ENCODE measurements at regions not wholly inside any gene's neighbourhood (a gene's known extent, or its start where the extent isn't known, plus 50 kb on each side); places are given as distances from the start of the nearest gene placed in this dataset.

DNA sequence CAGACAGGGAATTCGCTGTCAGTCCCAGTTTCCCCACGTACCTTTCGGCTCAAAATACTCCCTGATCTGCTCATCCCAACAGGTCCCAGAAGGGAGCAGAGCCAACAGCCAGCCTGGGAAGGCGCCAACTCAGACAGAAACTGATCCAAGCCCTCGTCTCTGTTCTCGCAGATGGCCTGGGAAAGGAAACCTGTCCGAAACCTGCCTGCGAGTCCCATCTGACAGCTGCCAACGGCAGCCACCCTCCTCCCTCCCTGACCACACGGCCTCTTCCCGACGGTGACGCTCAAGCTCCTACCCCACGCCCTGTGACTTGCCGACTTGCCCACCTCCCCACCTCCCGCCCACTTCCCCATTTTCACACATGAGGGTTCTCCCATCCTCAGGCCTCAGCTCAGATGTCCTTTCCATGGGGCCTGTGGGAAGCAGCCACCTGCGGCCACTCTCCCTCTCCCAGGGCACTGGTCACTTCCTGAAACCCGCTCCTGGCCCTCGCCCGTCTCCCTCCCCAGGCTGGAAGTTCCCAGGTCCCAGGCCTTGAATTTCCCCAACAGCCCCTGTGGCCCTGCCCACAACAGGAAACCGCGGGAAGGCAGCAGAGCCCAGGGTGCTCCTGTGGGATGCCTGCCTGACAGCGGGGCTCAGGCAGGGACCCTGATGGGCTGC, 60.9 kb upstream of the FBRSL1 start:
- CTCF ChIA-PET, result no interaction called here
- no peak overlapping the region for H3K4me3 Mint-ChIP-seq (ENCODE audit: low read depth, unreplicated experiment)
- H3K36me3 Mint-ChIP-seq (ENCODE audit: insufficient read depth, unreplicated experiment), result peaks cover 17% of the 10 kb centered on the region
- BruUV-seq (replicated peaks), result no TSS peak
- DNase-seq, result no peak
- intact Hi-C loops (cut with micrococcal nuclease; ENCODE audit: unreplicated experiment), result no loop called here
- peaks cover 35% of the 10 kb centered on the region for H3K4me1 Mint-ChIP-seq (ENCODE audit: low read depth, unreplicated experiment)
- H3K9me3 Mint-ChIP-seq (ENCODE audit: low read depth, unreplicated experiment), result peaks cover 3% of the 10 kb centered on the region
- H3K27ac Mint-ChIP-seq (ENCODE audit: unreplicated experiment), result no peak overlapping the region
- TF ChIP-seq, protein P1, sequence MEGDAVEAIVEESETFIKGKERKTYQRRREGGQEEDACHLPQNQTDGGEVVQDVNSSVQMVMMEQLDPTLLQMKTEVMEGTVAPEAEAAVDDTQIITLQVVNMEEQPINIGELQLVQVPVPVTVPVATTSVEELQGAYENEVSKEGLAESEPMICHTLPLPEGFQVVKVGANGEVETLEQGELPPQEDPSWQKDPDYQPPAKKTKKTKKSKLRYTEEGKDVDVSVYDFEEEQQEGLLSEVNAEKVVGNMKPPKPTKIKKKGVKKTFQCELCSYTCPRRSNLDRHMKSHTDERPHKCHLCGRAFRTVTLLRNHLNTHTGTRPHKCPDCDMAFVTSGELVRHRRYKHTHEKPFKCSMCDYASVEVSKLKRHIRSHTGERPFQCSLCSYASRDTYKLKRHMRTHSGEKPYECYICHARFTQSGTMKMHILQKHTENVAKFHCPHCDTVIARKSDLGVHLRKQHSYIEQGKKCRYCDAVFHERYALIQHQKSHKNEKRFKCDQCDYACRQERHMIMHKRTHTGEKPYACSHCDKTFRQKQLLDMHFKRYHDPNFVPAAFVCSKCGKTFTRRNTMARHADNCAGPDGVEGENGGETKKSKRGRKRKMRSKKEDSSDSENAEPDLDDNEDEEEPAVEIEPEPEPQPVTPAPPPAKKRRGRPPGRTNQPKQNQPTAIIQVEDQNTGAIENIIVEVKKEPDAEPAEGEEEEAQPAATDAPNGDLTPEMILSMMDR (IDR thresholded peaks at IDR 0.05; ENCODE audit: unreplicated experiment), result no peak
- H3K27me3 Mint-ChIP-seq (ENCODE audit: unreplicated experiment), result peaks cover 76% of the 10 kb centered on the region

- no peak for DNase-seq
- no TSS peak for BruUV-seq (replicated peaks)
- CTCF ChIA-PET, result interaction anchor here (1.0 to 1.3 kb wide), 2 partner anchors 95 to 133 kb away, joined by 3 to 6 read pairs; no protein-coding TSS in a partner anchor
These were observed 61.7 kb upstream of the FBRSL1 start for GRCh38 chr12:132427999-132428935.

DNA sequence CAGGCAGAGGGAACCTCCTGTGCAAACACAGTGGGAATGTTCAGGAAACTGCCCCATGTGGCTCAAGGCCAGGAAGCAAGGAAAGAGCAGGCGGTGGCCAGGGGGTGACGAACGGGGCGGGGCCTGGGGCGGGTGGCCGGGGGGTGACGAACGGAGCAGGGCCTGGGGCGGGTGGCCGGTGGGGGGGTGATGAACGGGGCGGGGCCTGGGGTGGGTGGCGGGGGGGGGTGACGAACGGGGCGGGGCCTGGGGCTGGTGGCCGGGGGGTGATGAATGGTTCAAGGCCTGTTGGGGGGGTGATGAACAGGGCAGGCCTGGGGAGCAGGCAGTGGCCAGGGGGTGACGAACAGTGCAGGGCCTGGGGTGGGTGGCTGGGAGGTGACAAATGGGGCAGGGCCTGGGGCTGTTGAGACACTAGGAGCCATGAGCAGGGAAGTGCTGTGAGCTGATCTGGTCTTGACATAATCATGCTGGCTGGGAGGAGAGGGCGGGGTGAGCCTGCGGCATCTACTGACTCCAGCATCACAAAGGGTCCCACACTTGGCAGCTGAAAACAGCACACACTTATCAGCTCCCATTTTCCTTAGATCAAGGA, 62.7 kb upstream of the FBRSL1 start:
- no peak overlapping the region for H3K4me3 Mint-ChIP-seq (ENCODE audit: low read depth, unreplicated experiment)
- TF ChIP-seq, protein P1 (IDR thresholded peaks at IDR 0.05; ENCODE audit: unreplicated experiment), result no peak
- H3K9me3 Mint-ChIP-seq (ENCODE audit: low read depth, unreplicated experiment), result peaks cover 3% of the 10 kb centered on the region
- peaks cover 17% of the 10 kb centered on the region for H3K36me3 Mint-ChIP-seq (ENCODE audit: insufficient read depth, unreplicated experiment)
- CTCF ChIA-PET, result interaction anchor here (0.6 to 1.3 kb wide), 3 partner anchors 12 to 134 kb away, joined by 3 to 6 read pairs (median 3); no protein-coding TSS in a partner anchor
- peaks cover 38% of the 10 kb centered on the region for H3K4me1 Mint-ChIP-seq (ENCODE audit: low read depth, unreplicated experiment)
- intact Hi-C loops (cut with micrococcal nuclease; ENCODE audit: unreplicated experiment), result no loop called here
- no peak overlapping the region for H3K27ac Mint-ChIP-seq (ENCODE audit: unreplicated experiment)
- H3K27me3 Mint-ChIP-seq (ENCODE audit: unreplicated experiment), result peaks cover 75% of the 10 kb centered on the region
- no peak for DNase-seq
- no TSS peak for BruUV-seq (replicated peaks)

More at GRCh38 chr12:132427999-132428935, 61.7 kb upstream of the FBRSL1 start:
- peaks cover 72% of the 10 kb centered on the region for H3K27me3 Mint-ChIP-seq (ENCODE audit: unreplicated experiment)
- peaks cover 17% of the 10 kb centered on the region for H3K36me3 Mint-ChIP-seq (ENCODE audit: insufficient read depth, unreplicated experiment)
- TF ChIP-seq, protein P1 (IDR thresholded peaks at IDR 0.05; ENCODE audit: unreplicated experiment), result no peak
- H3K9me3 Mint-ChIP-seq (ENCODE audit: low read depth, unreplicated experiment), result peaks cover 3% of the 10 kb centered on the region
- H3K4me3 Mint-ChIP-seq (ENCODE audit: low read depth, unreplicated experiment), result no peak overlapping the region
- intact Hi-C loops (cut with micrococcal nuclease; ENCODE audit: unreplicated experiment), result no loop called here
- peaks cover 31% of the 10 kb centered on the region for H3K4me1 Mint-ChIP-seq (ENCODE audit: low read depth, unreplicated experiment)
- no peak overlapping the region for H3K27ac Mint-ChIP-seq (ENCODE audit: unreplicated experiment)

DNA sequence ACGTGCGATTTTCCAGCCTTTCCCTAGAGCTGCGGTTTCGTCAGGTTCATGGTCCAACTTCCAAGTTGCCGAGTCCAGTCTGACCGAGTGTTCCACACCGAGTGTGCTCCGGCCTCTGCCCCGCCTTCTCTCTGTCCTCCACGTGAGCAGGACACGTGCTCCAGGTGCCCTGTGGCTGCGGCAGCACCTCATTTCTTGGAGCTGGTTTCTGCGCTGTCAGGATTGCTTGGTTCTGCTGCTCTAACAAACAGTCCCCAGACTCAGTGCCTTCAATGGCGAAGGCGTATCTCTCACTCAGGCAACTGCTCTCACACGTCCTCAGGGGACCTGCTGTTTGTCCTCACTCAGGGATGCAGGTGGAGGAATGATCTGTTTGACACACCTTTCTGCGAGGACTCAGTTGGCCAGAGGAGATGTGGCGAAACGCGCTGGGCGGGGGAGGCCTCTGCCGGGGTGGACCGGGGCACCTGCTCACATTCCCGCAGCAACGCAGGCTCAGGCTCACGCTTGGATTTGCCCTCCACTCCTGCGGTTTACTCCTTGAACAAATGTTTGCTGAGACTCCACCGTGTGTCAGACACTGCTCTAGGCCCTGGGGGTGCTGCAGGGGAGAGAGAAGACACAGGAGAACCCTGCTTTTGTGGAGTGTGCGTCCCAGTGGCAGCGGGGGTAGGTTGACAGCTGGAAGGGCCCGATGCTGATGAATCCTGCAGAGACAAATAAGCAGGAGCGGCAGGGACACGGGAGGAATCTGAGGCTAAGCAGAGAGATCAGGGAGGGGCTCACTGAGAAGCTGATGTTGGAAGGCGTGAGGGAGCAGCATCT, 63.4 kb upstream of the FBRSL1 start:
- Mint-ChIP-seq H3K27ac (ENCODE audit: unreplicated experiment) (no peak overlapping the region), H3K9me3 (ENCODE audit: low read depth, unreplicated experiment) (peaks cover 3% of the 10 kb centered on the region), H3K36me3 (ENCODE audit: insufficient read depth, unreplicated experiment) (peaks cover 17% of the 10 kb centered on the region), H3K4me1 (ENCODE audit: low read depth, unreplicated experiment) (peaks cover 38% of the 10 kb centered on the region), H3K4me3 (ENCODE audit: low read depth, unreplicated experiment) (no peak overlapping the region), H3K27me3 (ENCODE audit: unreplicated experiment) (peaks cover 82% of the 10 kb centered on the region)
- intact Hi-C loops (cut with micrococcal nuclease; ENCODE audit: unreplicated experiment), result no loop called here
- TF ChIP-seq, protein P1 (IDR thresholded peaks at IDR 0.05; ENCODE audit: unreplicated experiment), result no peak
- no TSS peak for BruUV-seq (replicated peaks)
- CTCF ChIA-PET, result interaction anchor here (0.6 kb wide), 1 partner anchor 11 kb away, joined by 3 read pairs; no protein-coding TSS in a partner anchor
- DNase-seq, result no peak

Measured in Calu3 (cell line).